Mesenchymal stem cell (in vitro differentiated cells and primary cell): ENCODE measurements at regions not wholly inside any gene's neighbourhood (a gene's known extent, or its start where the extent isn't known, plus 50 kb on each side); places are given as distances from the start of the nearest gene placed in this dataset.

Source experiments
- DNase-seq: peaks from one replicate; pipeline ENCODE4 v3.0.0-alpha.2; 2013
- H2AFZ ChIP-seq: one replicate; pipeline ENCODE4 v1.6.1; 2013; ENCODE audit warnings: low read depth, mild to moderate bottlenecking, control low read depth, inconsistent platforms, low read length, moderate library complexity
- H2AK5ac ChIP-seq: 2 replicates; pipeline ENCODE4 v1.6.1; 2013; ENCODE audit warnings: low read length, moderate library complexity, mild to moderate bottlenecking, inconsistent platforms; ENCODE audit not compliant: severe bottlenecking
- H2BK120ac ChIP-seq: one replicate; pipeline ENCODE4 v1.6.1; 2013; ENCODE audit warnings: low read depth, mild to moderate bottlenecking, inconsistent platforms, low read length, moderate library complexity
- H2BK12ac ChIP-seq, 2 experiments: one replicate each; pipeline ENCODE4 v1.6.1; 2013; ENCODE audit warnings: inconsistent platforms in 2 of 2, low read length in 2 of 2, mild to moderate bottlenecking in 2 of 2, moderate library complexity in 2 of 2, control low read depth in 1 of 2
- H2BK15ac ChIP-seq: one replicate; pipeline ENCODE4 v1.6.1; 2013; ENCODE audit warnings: mild to moderate bottlenecking, low read depth, inconsistent platforms; ENCODE audit not compliant: poor library complexity, severe bottlenecking
- H2BK5ac ChIP-seq: 2 replicates; pipeline ENCODE4 v1.6.1; 2013; ENCODE audit warnings: low read depth, mild to moderate bottlenecking, low read length, control low read depth, inconsistent platforms; ENCODE audit not compliant: poor library complexity, severe bottlenecking
- H3K14ac ChIP-seq, 2 experiments: one replicate each; pipeline ENCODE4 v1.6.1; 2013; ENCODE audit warnings: inconsistent platforms in 2 of 2, low read length in 2 of 2, control low read depth in 1 of 2, mild to moderate bottlenecking in 1 of 2, moderate library complexity in 1 of 2
- H3K18ac ChIP-seq, 2 experiments: one replicate each; pipeline ENCODE4 v1.6.1; 2013; ENCODE audit warnings: inconsistent platforms in 2 of 2, low read length in 2 of 2, control low read depth in 1 of 2, low read depth in 1 of 2, mild to moderate bottlenecking in 1 of 2
- H3K23ac ChIP-seq, 2 experiments: one replicate each; pipeline ENCODE4 v1.6.1; 2013; ENCODE audit warnings: inconsistent platforms in 2 of 2, low read length in 2 of 2, mild to moderate bottlenecking in 2 of 2, moderate library complexity in 2 of 2, control low read depth in 1 of 2
- H3K27ac ChIP-seq: 2 replicates; pipeline ENCODE4 v1.5.1; 2013; ENCODE audit warnings: mild to moderate bottlenecking, moderate library complexity, low read length, control low read depth, inconsistent platforms; ENCODE audit not compliant: poor library complexity, severe bottlenecking
- H3K27me3 ChIP-seq, 2 experiments: 2 replicates each; pipeline versions ENCODE4 v1.6.1 to v1.7.0; 2013; ENCODE audit warnings: low read length in 2 of 2, mild to moderate bottlenecking in 2 of 2, moderate library complexity in 2 of 2, control low read depth in 1 of 2, inconsistent platforms in 1 of 2; ENCODE audit not compliant: control insufficient read depth in 1 of 2, insufficient read depth in 1 of 2
- H3K36me3 ChIP-seq, 2 experiments: 2 replicates each; pipeline versions ENCODE4 v1.6.1 to v1.7.0; 2013; ENCODE audit warnings: low read length in 2 of 2, control low read depth in 1 of 2, inconsistent platforms in 1 of 2, low read depth in 1 of 2, mild to moderate bottlenecking in 1 of 2; ENCODE audit not compliant: insufficient read depth in 2 of 2, control insufficient read depth in 1 of 2
- H3K4ac ChIP-seq, 2 experiments: one replicate each; pipeline ENCODE4 v1.6.1; 2013; ENCODE audit warnings: inconsistent platforms in 2 of 2, low read length in 2 of 2, mild to moderate bottlenecking in 2 of 2, moderate library complexity in 2 of 2, control low read depth in 1 of 2, low read depth in 1 of 2
- H3K4me1 ChIP-seq: 2 replicates; pipeline ENCODE4 v1.6.1; 2013; ENCODE audit warnings: low read depth, low read length, control low read depth; ENCODE audit not compliant: control insufficient read depth, insufficient read depth
- H3K4me2 ChIP-seq: 2 replicates; pipeline ENCODE4 v1.6.1; 2013; ENCODE audit warnings: low read length, mild to moderate bottlenecking, inconsistent platforms; ENCODE audit not compliant: poor library complexity, severe bottlenecking
- H3K4me3 ChIP-seq, 2 experiments: 2 replicates each; pipeline versions ENCODE4 v1.5.1 to v1.7.0; 2013; ENCODE audit warnings: low read length in 2 of 2, mild to moderate bottlenecking in 2 of 2, control low read depth in 1 of 2, low read depth in 1 of 2; ENCODE audit not compliant: insufficient read depth in 1 of 2
- H3K79me1 ChIP-seq: replicated peaks from 2 replicates; pipeline ENCODE4 v1.6.1; 2013; ENCODE audit warnings: mild to moderate bottlenecking, control low read depth, low read length, inconsistent platforms; ENCODE audit not compliant: poor library complexity, severe bottlenecking
- H3K9ac ChIP-seq: 2 replicates; pipeline ENCODE4 v1.7.0; 2013; ENCODE audit warnings: mild to moderate bottlenecking, low read length, moderate library complexity
- H3K9me3 ChIP-seq: 2 replicates; pipeline ENCODE4 v1.7.0; 2013; ENCODE audit warnings: mild to moderate bottlenecking, low read length; ENCODE audit not compliant: control insufficient read depth
- H4K8ac ChIP-seq: one replicate; pipeline ENCODE4 v1.6.1; 2013; ENCODE audit warnings: inconsistent platforms, mild to moderate bottlenecking, low read length, moderate library complexity
- H4K91ac ChIP-seq: one replicate; pipeline ENCODE4 v1.6.1; 2013; ENCODE audit warnings: mild to moderate bottlenecking, low read length, inconsistent platforms
- WGBS: methylation state at CpG from one replicate; pipeline ENCODE4 v1.1.7; 2013; ENCODE audit warnings: mixed read lengths; 5-methylcytosine and 5-hydroxymethylcytosine counted together

DNA sequence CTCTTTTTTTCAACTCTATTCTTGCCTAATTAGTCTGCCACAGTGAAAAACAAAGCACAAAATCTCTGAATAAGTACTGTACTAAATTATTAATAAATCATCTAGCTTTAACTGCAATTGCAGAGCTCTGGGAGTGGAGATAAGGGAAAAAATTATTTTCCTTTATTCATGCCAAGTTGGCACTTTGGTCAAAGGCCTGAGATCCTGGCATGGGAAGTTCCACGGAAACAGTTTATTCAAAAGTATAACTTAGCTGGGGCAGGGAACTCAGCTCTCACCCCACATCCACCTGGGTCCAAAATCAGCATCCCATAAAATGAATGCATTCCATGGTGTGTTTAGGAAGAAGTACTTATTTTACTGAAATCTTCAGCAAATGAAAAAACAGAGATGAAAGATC, 185.2 kb upstream of the APCDD1 start:
- 100% methylated on average over 1 of the region's 1 CpG for WGBS
- H4K91ac ChIP-seq = no peak overlapping the region
- no peaks in the 10 kb centered on the region for H3K36me3 ChIP-seq
- no peak overlapping the region for H3K27ac ChIP-seq
- H3K4ac ChIP-seq = no peak overlapping the region
- no peak overlapping the region for H3K9ac ChIP-seq
- H2BK12ac ChIP-seq = no peak overlapping the region
- no peak overlapping the region for H3K23ac ChIP-seq
- H2AFZ ChIP-seq = no peak overlapping the region
- no peaks in the 10 kb centered on the region for H3K79me1 ChIP-seq
- no peak overlapping the region for H3K14ac ChIP-seq
- H2BK15ac ChIP-seq = no peak overlapping the region
- H3K4me2 ChIP-seq = no peak overlapping the region
- no peak overlapping the region for H2BK120ac ChIP-seq
- no peak overlapping the region for H3K4me3 ChIP-seq
- H2BK5ac ChIP-seq = no peak overlapping the region
- no peak overlapping the region for H4K8ac ChIP-seq
- no peak for DNase-seq
- no peaks in the 10 kb centered on the region for H3K4me1 ChIP-seq
- no peak overlapping the region for H3K18ac ChIP-seq
- H2AK5ac ChIP-seq = no peak overlapping the region
- no peaks in the 10 kb centered on the region for H3K9me3 ChIP-seq
- H3K27me3 ChIP-seq = no peaks in the 10 kb centered on the region

DNA sequence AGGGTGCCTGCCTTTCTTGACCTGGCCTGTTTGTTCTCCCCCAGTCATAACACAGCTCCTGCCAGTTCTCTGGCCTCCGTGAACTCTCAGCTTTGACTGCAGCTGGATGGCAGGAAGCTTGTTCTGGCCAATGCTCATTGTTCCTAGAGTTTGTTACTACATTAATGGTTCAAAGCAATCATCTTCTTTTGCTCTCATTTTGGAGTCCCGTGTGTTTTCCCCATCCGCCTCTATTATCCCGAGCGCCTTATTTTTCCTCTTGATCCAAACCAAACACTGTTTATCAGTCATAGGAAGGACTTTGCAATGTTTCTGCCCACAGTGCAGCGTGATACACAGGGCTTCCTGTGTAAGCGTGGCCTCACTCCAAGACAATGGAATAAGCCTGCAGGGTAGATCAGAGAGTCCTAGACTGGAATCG, 184.3 kb upstream of the APCDD1 start:
- Histone ChIP-seq H4K91ac (no peak overlapping the region), H4K8ac (peak overlapping the region; percentile 63), H2BK5ac (no peak overlapping the region), H3K23ac (no peak overlapping the region), H2BK120ac (no peak overlapping the region), H2BK12ac (peak overlapping the region in 1 of 2 experiments; percentile 42), H2AK5ac (no peak overlapping the region), H3K27me3 (no peaks in the 10 kb centered on the region), H3K4me3 (no peak overlapping the region), H3K36me3 (no peaks in the 10 kb centered on the region), H3K14ac (peak overlapping the region in 1 of 2 experiments; percentile 61), H3K9ac (no peak overlapping the region), H3K4me1 (no peaks in the 10 kb centered on the region), H2BK15ac (peak overlapping the region; percentile 41), H3K4ac (peak overlapping the region in 1 of 2 experiments; percentile 49), H3K18ac (peak overlapping the region; percentile 30 to 68), H3K27ac (no peak overlapping the region), H3K4me2 (no peak overlapping the region), H2AFZ (no peak overlapping the region), H3K79me1 (no peaks in the 10 kb centered on the region), H3K9me3 (no peaks in the 10 kb centered on the region)
- WGBS = 86% methylated on average over 8 of the region's 8 CpGs
- DNase-seq = no peak

DNA sequence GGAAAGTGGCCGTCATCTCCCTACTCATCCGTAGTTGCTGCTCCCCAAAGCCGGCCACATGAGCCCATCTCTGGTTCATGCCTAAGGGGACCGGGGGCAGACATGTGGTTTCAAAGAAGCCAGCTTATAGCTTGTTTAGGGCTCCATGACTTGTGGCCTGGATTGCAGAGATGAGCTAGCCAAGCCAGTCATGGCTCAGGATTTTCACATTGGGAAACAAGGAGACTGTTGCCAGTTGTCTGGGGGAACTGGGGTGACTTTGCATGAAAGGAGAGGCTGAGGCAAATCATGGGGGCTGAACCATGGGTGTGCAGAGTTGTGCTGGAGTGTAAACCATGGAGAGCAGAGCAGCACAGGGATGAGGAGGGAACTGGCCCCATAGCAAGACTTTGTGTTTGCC, 183.0 kb upstream of the APCDD1 start:
- DNase-seq = peak; percentile 12
- 91% methylated on average over 4 of the region's 4 CpGs for WGBS
- Histone ChIP-seq H2AFZ (no peak overlapping the region), H2BK15ac (no peak overlapping the region), H2BK5ac (no peak overlapping the region), H3K4me1 (no peaks in the 10 kb centered on the region), H3K27ac (no peak overlapping the region), H3K27me3 (no peaks in the 10 kb centered on the region), H2BK12ac (no peak overlapping the region), H3K4ac (no peak overlapping the region), H3K4me3 (no peak overlapping the region), H3K18ac (peak overlapping the region in 1 of 2 experiments; percentile 34), H4K8ac (no peak overlapping the region), H3K36me3 (no peaks in the 10 kb centered on the region), H3K9me3 (no peaks in the 10 kb centered on the region), H3K4me2 (no peak overlapping the region), H3K23ac (no peak overlapping the region), H2AK5ac (no peak overlapping the region), H3K79me1 (no peaks in the 10 kb centered on the region), H3K14ac (no peak overlapping the region), H2BK120ac (no peak overlapping the region), H3K9ac (peak overlapping the region; percentile 26), H4K91ac (no peak overlapping the region)

DNA sequence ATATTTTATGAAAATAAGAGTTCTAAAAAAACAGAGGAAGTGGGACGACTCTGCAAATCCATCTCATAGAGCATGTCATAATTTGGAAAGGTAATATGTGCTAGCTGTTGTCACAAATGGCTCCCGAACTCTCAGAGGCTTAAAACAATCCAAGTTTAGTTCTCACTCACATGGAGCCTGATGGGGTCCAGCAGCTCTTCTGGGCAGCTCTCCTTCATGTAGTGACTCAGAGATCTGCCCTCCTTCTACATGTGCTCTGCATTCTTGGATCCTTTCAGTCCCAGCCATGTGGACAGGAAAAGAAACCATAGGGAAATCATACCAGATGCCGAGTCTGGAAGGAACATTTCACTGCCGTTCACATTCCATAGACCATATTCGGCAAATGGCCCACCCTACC, 180.1 kb upstream of the APCDD1 start:
- Histone ChIP-seq H3K18ac (no peak overlapping the region), H3K4me3 (peak overlapping the region in 1 of 2 experiments; percentile 5), H2BK12ac (no peak overlapping the region), H4K91ac (no peak overlapping the region), H3K36me3 (no peaks in the 10 kb centered on the region), H3K4me1 (no peaks in the 10 kb centered on the region), H3K4me2 (no peak overlapping the region), H3K14ac (no peak overlapping the region), H3K27me3 (no peaks in the 10 kb centered on the region), H3K27ac (no peak overlapping the region), H3K9ac (no peak overlapping the region), H4K8ac (no peak overlapping the region), H2BK15ac (no peak overlapping the region), H3K4ac (no peak overlapping the region), H2AFZ (no peak overlapping the region), H3K79me1 (no peaks in the 10 kb centered on the region), H2BK120ac (no peak overlapping the region), H2AK5ac (no peak overlapping the region), H3K23ac (no peak overlapping the region), H2BK5ac (no peak overlapping the region), H3K9me3 (no peaks in the 10 kb centered on the region)
- 72% methylated on average over 5 of the region's 5 CpGs for WGBS
- DNase-seq = no peak
